ENCODE measurements at regions not wholly inside any gene's neighbourhood (a gene's known extent, or its start where the extent isn't known, plus 50 kb on each side); places are given as distances from the start of the nearest gene placed in this dataset.
A peak's percentile ranks its signal among the peaks of the same experiment; 100 is the strongest.

GRCh38 chr5:174344335-174344734 lies 298.8 kb downstream of the NSG2 start:
- 70 to 76% methylated on average over 4 of the region's 4 CpGs for WGBS, 2 donors

GRCh38 chr5:174347183-174347582 lies 301.7 kb downstream of the NSG2 start:
- H3K9me3 ChIP-seq (ENCODE audit: control insufficient read depth in 4 of 4, insufficient read depth in 3 of 4, low read length in 3 of 4), result peaks cover 0 to 6% (median 2%) of the 10 kb centered on the region in 4 donors
- no peaks in the 10 kb centered on the region for H3K36me3 ChIP-seq (ENCODE audit: control insufficient read depth in 4 of 4, insufficient read depth in 4 of 4, low read length in 4 of 4)
- H3K4me1 ChIP-seq (ENCODE audit: control insufficient read depth in 5 of 5, insufficient read depth in 5 of 5, low read length in 5 of 5), result peaks cover 0 to 3% (median 0%) of the 10 kb centered on the region in 5 donors
- peaks cover 0 to 4% (median 0%) of the 10 kb centered on the region in 3 donors for H3K27me3 ChIP-seq (ENCODE audit: control insufficient read depth in 3 of 3, insufficient read depth in 3 of 3, low read length in 2 of 3)
- DNase-seq (no peak), ATAC-seq (ENCODE audit: insufficient read depth, low FRiP score) (no peak)
- no peak overlapping the region for H3K4me3 ChIP-seq
- WGBS, 2 donors, result 89 to 91% methylated on average over 1 of the region's 1 CpG
- H3K9ac ChIP-seq (ENCODE audit: insufficient read depth in 1 of 2, low read length in 2 of 2), result no peak overlapping the region
- no peak overlapping the region for H3K27ac ChIP-seq (ENCODE audit: low read depth in 1 of 2, low read length in 1 of 2)
- TF ChIP-seq CTCF (IDR thresholded peaks at IDR 0.05; ENCODE audit: control extremely low read depth, extremely low read depth), result no peak

More at GRCh38 chr5:174344335-174344734, 298.8 kb downstream of the NSG2 start:
- no peak for ATAC-seq (ENCODE audit: insufficient read depth, low FRiP score)
- no peak for DNase-seq
- Histone ChIP-seq H3K9me3 (ENCODE audit: control insufficient read depth in 4 of 4, insufficient read depth in 3 of 4, low read length in 3 of 4) (peaks cover 0 to 7% (median 3%) of the 10 kb centered on the region in 4 donors), H3K36me3 (ENCODE audit: control insufficient read depth in 4 of 4, insufficient read depth in 4 of 4, low read length in 4 of 4) (no peaks in the 10 kb centered on the region), H3K9ac (ENCODE audit: insufficient read depth in 1 of 2, low read length in 2 of 2) (no peak overlapping the region), H3K27ac (ENCODE audit: low read depth in 1 of 2, low read length in 1 of 2) (no peak overlapping the region), H3K4me3 (no peak overlapping the region), H3K27me3 (ENCODE audit: control insufficient read depth in 3 of 3, insufficient read depth in 3 of 3, low read length in 2 of 3) (peaks cover 0 to 1% (median 0%) of the 10 kb centered on the region in 3 donors), H3K4me1 (ENCODE audit: control insufficient read depth in 5 of 5, insufficient read depth in 5 of 5, low read length in 5 of 5) (peaks cover 0 to 3% (median 0%) of the 10 kb centered on the region in 5 donors)
- TF ChIP-seq CTCF (IDR thresholded peaks at IDR 0.05; ENCODE audit: control extremely low read depth, extremely low read depth), result no peak

DNA sequence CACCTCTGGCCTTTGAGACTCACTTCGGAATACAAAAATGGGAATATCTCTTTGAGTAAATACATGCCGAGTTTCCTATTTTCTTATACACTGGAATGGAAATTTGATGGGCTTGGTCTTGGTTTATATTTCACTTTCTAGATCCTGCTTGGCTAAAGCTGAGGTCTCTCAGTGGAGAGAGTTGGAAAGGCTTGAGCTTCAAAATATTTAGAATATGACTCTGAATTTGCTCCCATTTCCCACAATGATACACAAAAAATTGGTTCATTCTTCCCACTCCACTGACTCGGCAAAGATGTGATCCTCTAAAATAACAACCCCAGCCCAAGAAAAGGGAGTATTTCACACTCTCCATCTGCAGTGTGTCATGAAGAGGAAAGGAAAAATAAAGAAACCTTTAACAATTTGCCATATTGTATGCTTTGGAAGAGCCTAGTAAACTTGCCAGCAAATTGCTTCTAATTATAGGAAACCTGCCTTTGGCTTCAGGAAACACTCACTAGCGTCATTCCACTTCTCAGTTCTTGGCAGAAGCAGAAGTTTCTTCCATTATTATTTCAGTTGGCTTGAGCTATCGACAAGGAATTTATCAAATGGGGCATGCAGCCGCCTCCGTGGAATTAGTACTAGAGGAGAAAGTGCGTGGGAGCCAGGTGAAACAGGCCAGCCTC lies 302.9 kb downstream of the NSG2 start:
- H3K9ac ChIP-seq (ENCODE audit: insufficient read depth in 1 of 2, low read length in 2 of 2), result no peak overlapping the region
- WGBS, 2 donors, result 50 to 57% methylated on average over 8 of the region's 8 CpGs
- ATAC-seq (ENCODE audit: insufficient read depth, low FRiP score), result no peak

More for the DNA sequence above, 302.9 kb downstream of the NSG2 start:
- peaks cover 0 to 4% (median 0%) of the 10 kb centered on the region in 3 donors for H3K27me3 ChIP-seq (ENCODE audit: control insufficient read depth in 3 of 3, insufficient read depth in 3 of 3, low read length in 2 of 3)
- TF ChIP-seq CTCF (IDR thresholded peaks at IDR 0.05; ENCODE audit: control extremely low read depth, extremely low read depth), result no peak
- no peak overlapping the region for H3K4me3 ChIP-seq
- no peak overlapping the region for H3K27ac ChIP-seq (ENCODE audit: low read depth in 1 of 2, low read length in 1 of 2)
- no peaks in the 10 kb centered on the region for H3K36me3 ChIP-seq (ENCODE audit: control insufficient read depth in 4 of 4, insufficient read depth in 4 of 4, low read length in 4 of 4)
- H3K4me1 ChIP-seq (ENCODE audit: control insufficient read depth in 5 of 5, insufficient read depth in 5 of 5, low read length in 5 of 5), result peaks cover 0 to 3% (median 0%) of the 10 kb centered on the region in 5 donors
- peaks cover 0 to 6% (median 2%) of the 10 kb centered on the region in 4 donors for H3K9me3 ChIP-seq (ENCODE audit: control insufficient read depth in 4 of 4, insufficient read depth in 3 of 4, low read length in 3 of 4)
- DNase-seq, result peak in 2 of 3 donors; percentile 19 to 25
